GM12878 (cell line): ENCODE measurements at regions not wholly inside any gene's neighbourhood (a gene's known extent, or its start where the extent isn't known, plus 50 kb on each side); places are given as distances from the start of the nearest gene placed in this dataset.

Source experiments
- ATAC-seq: fragments of 200-7000 bp; cut with Tn5 transposase; 3 replicates; pipeline ENCODE4 v1.9.1; 2020; ENCODE audit warnings: mild to moderate bottlenecking, moderate library complexity
- BruUV-seq: library from RNA; stranded (reverse); fragments of 400-500 nt; replicated peaks from 2 replicates; lab custom pipeline; 2021; lab: Mats Ljungman, UMichigan
- CTCF ChIA-PET: fragments of 300-600 bp; sonication (Branson Sonifier 250); formaldehyde crosslinking; extraction: SDS; loops from one replicate; lab custom pipeline; 2021; ENCODE audit warnings: inconsistent platforms; lab: Yijun Ruan, JAX
- POLR2A ChIA-PET: fragments of 350-600 bp; formaldehyde crosslinking; extraction: SDS; loops from one replicate; lab custom pipeline; 2021; ENCODE audit warnings: inconsistent platforms; lab: Charles Lee
- RAD21 ChIA-PET: fragments of 300-600 bp; sonication (Branson Sonifier 250); formaldehyde crosslinking; loops from one replicate; lab custom pipeline; 2023; ENCODE audit warnings: antibody characterized with exemption; ENCODE audit not compliant: unreplicated experiment; lab: Charles Lee
- SMC1A ChIA-PET: fragments of 300-600 bp; sonication (Branson Sonifier 250); formaldehyde crosslinking; loops from one replicate; lab custom pipeline; 2023; ENCODE audit not compliant: unreplicated experiment, uncharacterized antibody; lab: Charles Lee
- DNase-seq: peaks from one replicate; pipeline ENCODE4 v3.0.0-alpha.2; 2011; ENCODE audit warnings: low read depth, low spot score
- FAIRE-seq: peaks from 3 replicates; lab custom pipeline; 2011; peaks lifted over from hg19 to GRCh38; lab: Jason Lieb, UNC
- H2AFZ ChIP-seq: 2 replicates; pipeline ENCODE4 v1.6.0; 2011; ENCODE audit warnings: low read depth, low read length, control low read depth; ENCODE audit not compliant: control insufficient read depth
- H3K27ac ChIP-seq: 2 replicates; pipeline ENCODE4 v1.5.1; 2011; ENCODE audit warnings: control low read depth; ENCODE audit not compliant: control insufficient read depth, insufficient read depth
- H3K27me3 ChIP-seq, 2 experiments: replicated peaks in 1 of 2; 2 replicates each; pipeline versions ENCODE4 v1.6.0 to v1.6.1; 2011; ENCODE audit warnings: low read length in 1 of 2; ENCODE audit not compliant: control insufficient read depth in 2 of 2, insufficient read depth in 2 of 2
- H3K36me3 ChIP-seq, 2 experiments: 2 replicates each; pipeline ENCODE4 v1.5.1; 2011; ENCODE audit warnings: low read length in 1 of 2; ENCODE audit not compliant: control insufficient read depth in 2 of 2, insufficient read depth in 2 of 2
- H3K4me1 ChIP-seq: 2 replicates; pipeline ENCODE4 v1.6.1; 2011; ENCODE audit warnings: mild to moderate bottlenecking, low read length, moderate library complexity, mixed read lengths; ENCODE audit not compliant: control insufficient read depth, insufficient read depth
- H3K4me2 ChIP-seq: 2 replicates; pipeline ENCODE4 v1.6.0; 2011; ENCODE audit warnings: control low read depth; ENCODE audit not compliant: control insufficient read depth, insufficient read depth
- H3K4me3 ChIP-seq: fragments of 200-600 bp; sonication (generic); 2 replicates; pipeline ENCODE4 v1.5.1; 2016
- H3K79me2 ChIP-seq: 2 replicates; pipeline ENCODE4 v1.6.0; 2011; ENCODE audit warnings: low read length; ENCODE audit not compliant: control insufficient read depth, insufficient read depth
- H3K9ac ChIP-seq: 2 replicates; pipeline ENCODE4 v1.8.0; 2011; ENCODE audit warnings: low read length, control low read depth, mixed read lengths; ENCODE audit not compliant: control insufficient read depth, insufficient read depth
- H3K9me3 ChIP-seq: replicated peaks from 3 replicates; pipeline ENCODE4 v1.5.1; 2011; ENCODE audit warnings: mild to moderate bottlenecking, low read length; ENCODE audit not compliant: control insufficient read depth, insufficient read depth
- H4K20me1 ChIP-seq: 2 replicates; pipeline ENCODE4 v1.6.0; 2011; ENCODE audit not compliant: control insufficient read depth, insufficient read depth
- BACH1 ChIP-seq: fragments of 450-650 bp; IDR thresholded peaks from 2 replicates; pipeline ENCODE4 v1.6.1; 2017; ENCODE audit warnings: mild to moderate bottlenecking, borderline replicate concordance
- EZH2 ChIP-seq: IDR thresholded peaks from 2 replicates; pipeline ENCODE4 v1.6.1; 2012; ENCODE audit warnings: low read depth, mild to moderate bottlenecking, control low read depth, inconsistent platforms, low read length, borderline replicate concordance; ENCODE audit not compliant: control insufficient read depth
- IKZF1 ChIP-seq: fragments of 450-650 bp; conservative IDR thresholded peaks from 2 replicates; pipeline ENCODE4 v1.6.1; 2017; ENCODE audit warnings: antibody characterized with exemption, mild to moderate bottlenecking
- IKZF2 ChIP-seq, 2 experiments: fragments of 450-650 bp; IDR thresholded peaks; 2 replicates each; pipeline ENCODE4 v1.6.1; 2017; ENCODE audit warnings: mild to moderate bottlenecking in 2 of 2, moderate library complexity in 2 of 2
- MEF2A ChIP-seq: IDR thresholded peaks from 2 replicates; pipeline ENCODE4 v1.6.1; 2011; ENCODE audit warnings: low read depth, mild to moderate bottlenecking, low read length, moderate library complexity; ENCODE audit not compliant: insufficient read depth
- MTA2 ChIP-seq: fragments of 450-650 bp; IDR thresholded peaks from 2 replicates; pipeline ENCODE4 v1.6.1; 2016; ENCODE audit warnings: low read depth, mild to moderate bottlenecking, moderate library complexity
- NBN ChIP-seq: fragments of 450-650 bp; IDR thresholded peaks from 2 replicates; pipeline ENCODE4 v1.6.1; 2016
- NR2C1 ChIP-seq: fragments of 450-650 bp; IDR thresholded peaks from 2 replicates; pipeline ENCODE4 v1.6.1; 2017; ENCODE audit warnings: antibody characterized with exemption, mild to moderate bottlenecking, moderate library complexity
- NR2C2 ChIP-seq: IDR thresholded peaks from 2 replicates; pipeline ENCODE4 v1.6.1; 2011; ENCODE audit warnings: borderline replicate concordance, low read depth; ENCODE audit not compliant: control insufficient read depth, insufficient read length
- RAD21 ChIP-seq: IDR thresholded peaks from 2 replicates; pipeline ENCODE4 v1.6.1; 2011; ENCODE audit warnings: mild to moderate bottlenecking, low read depth, low read length, moderate library complexity; ENCODE audit not compliant: insufficient read depth
- RAD51 ChIP-seq: fragments of 450-650 bp; IDR thresholded peaks from 2 replicates; pipeline ENCODE4 v1.6.1; 2016; ENCODE audit warnings: moderate library complexity, mild to moderate bottlenecking, inconsistent platforms
- STAT1 ChIP-seq: fragments of 450-650 bp; conservative IDR thresholded peaks from 2 replicates; pipeline ENCODE4 v1.6.1; 2014; ENCODE audit warnings: antibody characterized with exemption, mild to moderate bottlenecking
- SUZ12 ChIP-seq: fragments of 200-600 bp; sonication (generic); IDR thresholded peaks from one replicate; pipeline ENCODE4 v1.6.1; 2018; ENCODE audit warnings: antibody characterized with exemption, mild to moderate bottlenecking; ENCODE audit not compliant: unreplicated experiment
- TCF3 ChIP-seq: IDR thresholded peaks from 2 replicates; pipeline ENCODE4 v1.6.1; 2012; ENCODE audit warnings: low read depth, mild to moderate bottlenecking, low read length, borderline replicate concordance; ENCODE audit not compliant: insufficient read depth
- ZSCAN29 ChIP-seq: fragments of 450-650 bp; IDR thresholded peaks from 2 replicates; pipeline ENCODE4 v1.6.1; 2017; ENCODE audit warnings: mild to moderate bottlenecking, moderate library complexity
- WGBS: methylation state at CpG from one replicate; pipeline ENCODE4 v1.1.6; 2016; ENCODE audit warnings: low lambda C conversion rate; ENCODE audit not compliant: insufficient replicate concordance, insufficient coverage; ENCODE audit errors: missing lambda C conversion rate; 5-methylcytosine and 5-hydroxymethylcytosine counted together
- in situ Hi-C: fragments of 300-500 bp; cut with MboI; formaldehyde crosslinking; loops from 9 replicates; pipeline ENCODE4 v1.14.3; 2018; ENCODE audit warnings: mixed read lengths
- intact Hi-C: fragments of 100-400 bp; cut with micrococcal nuclease; formaldehyde crosslinking; loops from one replicate; pipeline ENCODE4 v1.14.2; 2022; ENCODE audit not compliant: unreplicated experiment

DNA sequence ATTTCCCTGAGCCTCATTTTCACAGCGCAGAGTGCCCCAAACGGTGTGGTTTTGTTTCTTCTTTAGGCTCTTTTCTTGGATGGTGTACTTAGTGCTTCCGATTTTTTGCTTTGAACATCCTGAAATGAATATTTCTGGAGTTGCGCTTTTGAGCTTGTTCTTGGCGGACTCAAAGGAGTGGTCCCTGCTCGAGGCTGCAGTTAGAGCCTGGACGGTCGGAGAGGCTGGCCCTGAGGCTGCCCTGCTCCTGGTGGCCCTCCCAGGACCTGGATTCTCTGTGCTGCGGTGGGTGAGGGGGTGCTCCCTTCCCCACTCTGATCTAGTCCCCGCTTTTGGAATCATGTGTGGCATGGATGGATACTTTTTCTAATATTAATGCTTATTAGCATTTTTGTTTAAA lies 291.8 kb upstream of the IRX4 start:
- TF ChIP-seq ZSCAN29, result no peak
- no peak for TF ChIP-seq STAT1
- no peak for TF ChIP-seq BACH1
- no peak for TF ChIP-seq NR2C2
- TF ChIP-seq RAD21, result no peak
- no peak for TF ChIP-seq NBN
- SMC1A ChIA-PET, result no interaction called here
- Histone ChIP-seq H3K9ac (no peak overlapping the region), H3K4me3 (no peak overlapping the region), H4K20me1 (no peaks in the 10 kb centered on the region), H3K79me2 (no peaks in the 10 kb centered on the region), H3K27ac (no peak overlapping the region), H3K27me3 (no peaks in the 10 kb centered on the region), H3K4me2 (no peak overlapping the region), H3K9me3 (no peaks in the 10 kb centered on the region), H2AFZ (no peak overlapping the region), H3K36me3 (no peaks in the 10 kb centered on the region), H3K4me1 (no peaks in the 10 kb centered on the region)
- POLR2A ChIA-PET, result no interaction called here
- intact Hi-C loops (no loop called here), in situ Hi-C loops (no loop called here)
- RAD21 ChIA-PET, result no interaction called here
- BruUV-seq, result no TSS peak
- no peak for ATAC-seq
- WGBS, result 29% methylated on average over 10 of the region's 10 CpGs
- CTCF ChIA-PET, result no interaction called here
- FAIRE-seq, result no peak
- no peak for DNase-seq

DNA sequence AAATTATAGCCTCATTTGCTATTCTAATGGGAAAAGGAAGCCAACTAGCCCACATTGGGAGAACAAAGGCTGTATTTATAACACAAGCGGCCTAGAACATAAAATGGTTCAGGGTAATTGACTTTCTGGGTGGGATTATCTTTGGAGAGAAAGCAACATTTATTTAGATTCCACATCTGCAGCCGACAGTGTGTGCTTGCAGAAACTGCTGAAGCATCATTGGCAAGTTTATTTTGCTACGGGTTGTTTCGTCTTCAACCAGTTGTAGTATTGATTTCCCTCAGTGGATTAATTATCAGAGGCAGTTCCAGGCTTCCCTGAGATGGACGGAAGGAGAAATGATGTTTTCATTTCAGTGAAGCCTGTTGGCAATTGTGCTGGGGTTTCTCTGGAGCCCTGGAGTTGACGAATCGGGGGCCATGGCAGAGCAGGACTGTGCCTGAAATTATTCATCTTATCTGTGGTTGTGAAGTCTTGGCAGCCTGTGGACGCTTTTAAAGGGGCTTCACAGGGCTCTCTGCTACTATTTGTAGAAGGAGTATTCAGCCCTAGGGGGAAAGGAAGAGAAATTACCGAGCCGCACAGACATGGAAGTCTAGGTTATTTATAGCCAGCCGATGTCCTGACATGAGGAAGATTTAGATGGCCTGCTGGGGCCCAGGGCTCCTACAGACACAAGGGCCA lies 290.6 kb upstream of the IRX4 start:
- intact Hi-C loops, result no loop called here
- in situ Hi-C loops, result no loop called here

More for the DNA sequence above, 290.6 kb upstream of the IRX4 start:
- TF ChIP-seq SUZ12 (no peak), IKZF2 (IDR thresholded peaks at IDR 0.05) (no peak), EZH2 (no peak), IKZF1 (no peak), MEF2A (no peak), NR2C1 (no peak), MTA2 (no peak), RAD51 (no peak), TCF3 (no peak)
- FAIRE-seq (no peak), DNase-seq (no peak), ATAC-seq (no peak)
- RAD21 ChIA-PET, result no interaction called here
- Histone ChIP-seq H3K4me1 (no peaks in the 10 kb centered on the region), H3K4me3 (no peak overlapping the region), H3K4me2 (no peak overlapping the region), H3K36me3 (no peaks in the 10 kb centered on the region), H3K27ac (no peak overlapping the region), H2AFZ (no peak overlapping the region), H3K79me2 (no peaks in the 10 kb centered on the region), H4K20me1 (no peaks in the 10 kb centered on the region), H3K9ac (no peak overlapping the region), H3K9me3 (no peaks in the 10 kb centered on the region), H3K27me3 (no peaks in the 10 kb centered on the region)
- CTCF ChIA-PET, result no interaction called here
- POLR2A ChIA-PET, result no interaction called here
- 26% methylated on average over 11 of the region's 11 CpGs for WGBS
- BruUV-seq, result no TSS peak
- SMC1A ChIA-PET, result no interaction called here
